ENCODE measurements at regions not wholly inside any gene's neighbourhood (a gene's known extent, or its start where the extent isn't known, plus 50 kb on each side); places are given as distances from the start of the nearest gene placed in this dataset.

- no peak for ATAC-seq
- DNase-seq (ENCODE audit: low spot score) = no peak
Observed at GRCh38 chr21:21605521-21605920, 607.3 kb downstream of the NCAM2 start.

- no peak for ATAC-seq
- DNase-seq (ENCODE audit: low spot score) = no peak
Observed at GRCh38 chr21:21606041-21606440, 607.8 kb downstream of the NCAM2 start.

GRCh38 chr21:21612466-21612865 lies 614.3 kb downstream of the NCAM2 start:
- ATAC-seq (no peak), DNase-seq (ENCODE audit: low spot score) (no peak)

- no peak for DNase-seq (ENCODE audit: low spot score)
- no peak for ATAC-seq
Observed at GRCh38 chr21:21614966-21615365, 616.8 kb downstream of the NCAM2 start.

GRCh38 chr21:21622460-21623234 lies 624.4 kb downstream of the NCAM2 start:
- ATAC-seq = no peak
- no peak for DNase-seq (ENCODE audit: low spot score)

GRCh38 chr21:21624674-21625073 lies 626.5 kb downstream of the NCAM2 start:
- no peak for DNase-seq (ENCODE audit: low spot score)
- ATAC-seq = no peak

GRCh38 chr21:21631961-21632360 lies 633.8 kb downstream of the NCAM2 start:
- no peak for DNase-seq (ENCODE audit: low spot score)
- ATAC-seq = no peak

GRCh38 chr21:21632926-21633325 lies 634.7 kb downstream of the NCAM2 start:
- ATAC-seq = no peak
- DNase-seq (ENCODE audit: low spot score) = no peak

- DNase-seq (ENCODE audit: low spot score) = no peak
- no peak for ATAC-seq
Observed at GRCh38 chr21:21661741-21662140, 663.5 kb downstream of the NCAM2 start.

GRCh38 chr21:21662776-21663175 lies 664.6 kb downstream of the NCAM2 start:
- ATAC-seq (no peak), DNase-seq (ENCODE audit: low spot score) (no peak)

- DNase-seq (ENCODE audit: low spot score) (no peak), ATAC-seq (no peak)
Observed at GRCh38 chr21:21664871-21665270, 666.7 kb downstream of the NCAM2 start.

- no peak for ATAC-seq
- no peak for DNase-seq (ENCODE audit: low spot score)
Observed at GRCh38 chr21:21666689-21667088, 668.5 kb downstream of the NCAM2 start.

GRCh38 chr21:21668198-21668597 lies 670.0 kb downstream of the NCAM2 start:
- ATAC-seq (no peak), DNase-seq (ENCODE audit: low spot score) (no peak)

- no peak for ATAC-seq
- DNase-seq (ENCODE audit: low spot score) = no peak
Observed at GRCh38 chr21:21673959-21674358, 675.8 kb downstream of the NCAM2 start.

- DNase-seq (ENCODE audit: low spot score) = no peak
- ATAC-seq = no peak
Observed at GRCh38 chr21:21675601-21676000, 677.4 kb downstream of the NCAM2 start.

- no peak for DNase-seq (ENCODE audit: low spot score)
- ATAC-seq = no peak
Observed at GRCh38 chr21:21682172-21682571, 684.0 kb downstream of the NCAM2 start.

- DNase-seq (ENCODE audit: low spot score) = no peak
- no peak for ATAC-seq
Observed at GRCh38 chr21:21688889-21689288, 690.7 kb downstream of the NCAM2 start.

GRCh38 chr21:21690068-21690665 lies 692.0 kb downstream of the NCAM2 start:
- ATAC-seq (no peak), DNase-seq (ENCODE audit: low spot score) (no peak)

GRCh38 chr21:21712748-21713520 lies 714.7 kb downstream of the NCAM2 start:
- DNase-seq (ENCODE audit: low spot score) (no peak), ATAC-seq (no peak)

- ATAC-seq = no peak
- DNase-seq (ENCODE audit: low spot score) = no peak
Observed at GRCh38 chr21:21713651-21714180, 715.5 kb downstream of the NCAM2 start.

- DNase-seq (ENCODE audit: low spot score) (no peak), ATAC-seq (no peak)
Observed at GRCh38 chr21:21714426-21714825, 716.2 kb downstream of the NCAM2 start.

Data from left lobe of liver (tissue), 2 donors.